OCI-LY1 (cell line): ENCODE measurements at regions not wholly inside any gene's neighbourhood (a gene's known extent, or its start where the extent isn't known, plus 50 kb on each side); places are given as distances from the start of the nearest gene placed in this dataset.

ENCODE experiments used
- CTCF ChIP-seq: fragments of 200-600 bp; sonication (generic), shearing (Covaris generic); IDR thresholded peaks from 2 replicates; pipeline ENCODE4 v1.5.1; 2017; ENCODE audit warnings: mild to moderate bottlenecking, antibody characterized with exemption, low read length, moderate library complexity, mixed read lengths
- EZH2 ChIP-seq: fragments of 200-600 bp; sonication (generic), shearing (Covaris generic); IDR thresholded peaks from 2 replicates; pipeline ENCODE4 v1.8.0; 2017; ENCODE audit warnings: borderline replicate concordance, mixed run types, mild to moderate bottlenecking, antibody characterized with exemption, low read length, moderate library complexity, mixed read lengths

- no peak for TF ChIP-seq CTCF
- no peak for TF ChIP-seq EZH2
Measured at GRCh38 chr7:17401791-17402627, 103.6 kb downstream of the AHR start.
